GM18870 (cell line): ENCODE measurements at regions not wholly inside any gene's neighbourhood (a gene's known extent, or its start where the extent isn't known, plus 50 kb on each side); places are given as distances from the start of the nearest gene placed in this dataset.
"Not testable (repeated sequence)": the region's sequence is repeated elsewhere in the genome, so short reads cannot be mapped to it uniquely, and the experiment has no call there.

Experiments
- ATAC-seq: cut with Tn5 transposase; IDR thresholded peaks from one replicate; pipeline ENCODE4 v1.9.1; 2021; ENCODE audit warnings: moderate library complexity; ENCODE audit not compliant: unreplicated experiment

DNA sequence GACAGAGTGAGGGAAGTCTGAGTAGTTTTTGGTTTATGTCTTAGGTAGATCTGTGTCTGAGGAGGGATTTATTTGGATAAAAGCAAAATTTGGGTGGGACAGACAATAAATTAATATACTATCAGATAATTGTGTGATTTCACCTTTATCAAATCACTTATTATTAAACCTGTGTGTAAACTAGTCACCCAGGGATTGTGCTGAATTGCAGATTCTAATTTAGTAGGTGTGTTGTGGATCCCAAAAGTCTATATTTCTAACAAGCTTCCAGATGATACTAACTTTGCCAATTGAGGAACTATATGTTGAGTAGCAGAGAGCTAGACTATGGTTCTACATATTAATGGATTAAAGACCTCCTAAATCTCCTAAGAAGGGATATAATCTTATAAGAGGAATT, 978.5 kb upstream of the FBXO33 start:
- ATAC-seq = no peak

DNA sequence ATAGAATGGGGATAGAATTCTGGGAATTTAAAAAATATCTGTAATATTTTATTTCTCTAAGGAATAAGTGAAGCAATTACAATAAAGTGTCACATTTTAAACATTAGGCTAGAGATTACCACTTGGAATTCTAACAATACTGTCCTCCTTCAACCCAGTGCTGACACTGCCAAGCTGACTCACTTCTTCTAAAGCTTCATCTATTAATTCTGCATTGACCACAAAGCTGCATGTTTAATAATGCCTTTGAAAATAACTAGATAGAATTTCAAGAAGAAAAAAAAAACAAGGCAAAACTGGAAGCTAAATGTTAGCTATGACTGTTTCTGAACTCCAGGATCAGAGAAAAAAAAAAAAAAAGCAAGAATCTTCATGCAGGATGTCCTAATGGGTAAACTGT, 970.7 kb upstream of the FBXO33 start:
- ATAC-seq = no peak

DNA sequence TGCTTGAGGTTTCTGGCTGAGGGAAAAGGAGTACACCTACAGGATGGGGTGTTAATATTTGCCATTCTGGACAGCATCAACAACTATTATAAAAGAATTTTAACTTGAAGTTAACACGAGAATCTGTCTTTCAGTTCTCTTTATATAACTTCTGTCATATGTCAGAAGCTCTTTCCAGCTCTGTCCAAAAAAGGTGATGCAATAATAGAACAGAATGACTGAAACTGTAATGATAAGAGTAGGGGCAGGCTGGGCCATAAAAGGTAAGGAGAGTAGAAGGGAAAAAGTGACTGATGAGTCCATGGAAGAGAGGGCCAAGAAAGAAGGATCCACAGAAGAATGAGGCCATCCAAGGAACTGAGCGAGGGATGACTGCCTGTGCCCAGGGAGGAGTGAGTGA, 966.7 kb upstream of the FBXO33 start:
- no peak for ATAC-seq

DNA sequence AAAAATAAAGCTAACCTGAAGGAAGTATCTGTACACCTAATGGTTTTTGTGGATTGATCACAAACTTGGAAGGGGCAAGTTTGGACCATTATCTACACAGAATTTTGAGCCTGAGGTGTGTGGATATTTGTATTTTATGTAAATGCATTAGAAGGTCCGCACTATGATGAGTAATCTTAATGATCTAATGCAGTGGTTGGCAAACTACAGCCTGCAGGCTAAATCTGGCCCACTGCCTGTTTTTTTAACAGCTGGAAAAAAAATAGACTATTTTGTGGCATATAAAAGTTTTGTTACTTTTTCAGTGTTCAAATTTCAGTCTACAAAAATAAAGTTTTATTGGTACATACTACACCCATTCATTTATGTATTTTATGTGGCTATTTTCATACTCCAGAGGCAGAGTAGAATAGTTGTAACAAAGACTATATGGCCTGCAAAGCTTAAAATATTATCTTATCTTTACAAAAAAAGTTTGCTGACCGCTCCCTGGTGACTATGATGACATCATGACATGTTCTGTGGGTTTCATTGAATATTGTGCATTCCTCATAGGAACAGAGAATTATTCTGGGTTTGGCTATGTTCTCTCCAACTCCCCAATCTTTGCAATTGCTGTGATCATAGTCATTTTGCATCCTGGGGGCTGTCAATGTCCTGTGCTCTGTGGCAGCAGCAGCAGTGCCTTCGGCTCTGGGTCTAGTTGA, 962.6 kb upstream of the FBXO33 start:
- no peak for ATAC-seq

DNA sequence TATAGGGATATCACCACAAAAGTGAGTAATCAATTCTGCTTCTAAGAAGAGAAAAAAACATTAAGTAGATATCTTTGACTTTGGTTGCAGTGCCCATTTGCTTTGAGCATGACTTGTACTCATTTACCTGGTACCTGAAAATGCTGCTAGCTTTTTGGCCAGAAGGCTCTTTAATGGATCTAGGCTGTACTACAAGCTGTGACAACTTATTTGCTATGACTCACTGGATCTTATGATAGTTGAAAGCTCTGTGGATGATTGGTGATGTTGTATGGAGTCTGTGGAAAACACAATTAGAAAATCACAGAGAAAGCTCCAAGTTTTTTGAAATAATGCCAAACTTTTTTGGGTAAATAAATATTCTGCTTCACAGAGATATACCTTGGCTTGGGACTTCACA, 960.9 kb upstream of the FBXO33 start:
- no peak for ATAC-seq

DNA sequence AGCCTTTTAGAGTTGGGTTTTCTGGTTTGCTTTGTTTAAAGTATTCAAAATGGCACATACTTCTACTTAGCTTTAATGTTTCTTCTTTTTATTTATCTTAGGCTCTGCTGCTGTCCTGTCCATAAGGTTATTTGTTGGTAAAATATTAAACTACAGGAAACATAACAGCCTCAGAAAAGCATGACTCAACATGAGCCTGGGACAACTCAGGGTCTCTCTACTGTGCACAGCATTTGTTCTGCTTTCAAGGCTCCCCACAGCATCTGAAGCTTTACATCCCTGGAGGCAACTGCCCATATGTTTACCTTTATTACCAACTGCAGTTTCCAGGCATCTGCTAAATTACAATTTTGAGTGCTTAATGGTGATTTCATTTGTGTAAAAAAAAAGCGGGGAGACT, 954.2 kb upstream of the FBXO33 start:
- ATAC-seq = peak; percentile 54

DNA sequence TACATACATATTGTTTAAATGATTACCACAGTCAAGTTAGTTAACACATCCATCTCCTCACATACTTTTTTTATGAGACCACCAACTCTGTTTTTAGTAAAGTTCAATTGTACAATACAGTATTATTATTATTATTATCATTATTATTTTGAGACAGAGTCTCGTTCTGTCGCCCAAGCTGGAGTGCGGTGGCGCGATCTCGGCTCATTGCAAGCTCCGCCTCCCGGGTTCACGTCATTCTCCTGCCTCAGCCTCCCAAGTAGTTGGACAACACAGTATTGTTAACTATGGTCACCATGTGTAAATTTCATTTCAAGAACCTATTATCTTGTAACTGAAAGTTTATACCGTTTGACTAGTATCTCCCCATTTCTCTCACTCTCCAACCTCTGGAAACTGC, 942.0 kb upstream of the FBXO33 start:
- no peak for ATAC-seq

DNA sequence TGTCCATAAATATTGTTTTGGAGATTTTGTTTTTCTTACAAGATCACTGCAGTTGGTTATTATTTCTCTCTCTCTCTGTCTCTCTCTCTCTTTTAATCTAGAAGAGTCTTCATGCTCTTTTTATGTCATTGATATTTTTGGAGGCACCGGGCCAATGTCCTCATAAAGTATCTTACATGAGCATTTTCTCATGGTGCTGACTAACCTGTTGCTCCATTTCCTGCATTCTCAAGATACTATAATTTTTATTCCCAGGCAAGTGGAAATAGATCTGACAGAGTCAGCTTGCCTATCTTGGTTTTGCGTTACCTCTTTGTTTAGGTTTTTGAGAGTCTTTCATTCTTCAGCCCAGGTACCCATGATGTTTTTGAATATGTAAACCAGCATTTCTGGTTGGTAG, 938.8 kb upstream of the FBXO33 start:
- no peak for ATAC-seq

DNA sequence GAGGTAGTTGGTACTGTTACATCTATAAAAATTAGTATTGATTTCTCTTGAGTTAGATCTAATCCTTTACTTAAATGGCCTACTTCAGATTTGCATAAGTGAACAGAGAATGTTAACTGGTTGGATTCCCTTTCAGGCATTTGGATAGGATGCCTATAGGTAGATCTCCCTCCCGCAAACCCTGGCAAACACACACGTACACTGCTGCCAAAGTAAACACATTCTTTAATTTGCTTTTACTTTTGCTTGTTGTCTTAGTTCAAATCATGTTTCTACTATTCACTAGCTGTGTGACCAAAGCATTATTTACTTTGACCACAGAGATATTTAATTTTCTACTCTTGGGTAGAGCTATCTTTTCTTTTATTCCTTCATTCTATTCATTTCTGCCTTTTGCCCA, 936.1 kb upstream of the FBXO33 start:
- ATAC-seq = no peak

DNA sequence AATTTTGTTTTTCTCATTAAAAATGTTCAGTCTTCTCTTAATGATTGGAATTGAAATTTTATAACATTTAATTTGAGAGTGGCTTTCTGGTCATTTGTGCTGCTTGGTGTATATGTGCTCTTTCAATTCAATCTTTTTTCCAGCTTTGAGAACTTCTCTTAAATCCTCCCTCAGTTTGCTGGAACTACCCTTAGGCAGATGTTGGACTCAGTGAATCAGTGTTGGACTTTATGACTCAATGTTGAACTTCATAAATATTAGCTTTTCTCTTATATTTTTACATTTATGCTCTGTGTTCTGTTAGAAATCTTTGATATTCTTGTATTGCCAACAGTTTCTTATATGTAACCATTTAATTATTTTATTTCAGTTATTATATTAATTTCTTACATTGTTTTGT, 935.5 kb upstream of the FBXO33 start:
- ATAC-seq = no peak

DNA sequence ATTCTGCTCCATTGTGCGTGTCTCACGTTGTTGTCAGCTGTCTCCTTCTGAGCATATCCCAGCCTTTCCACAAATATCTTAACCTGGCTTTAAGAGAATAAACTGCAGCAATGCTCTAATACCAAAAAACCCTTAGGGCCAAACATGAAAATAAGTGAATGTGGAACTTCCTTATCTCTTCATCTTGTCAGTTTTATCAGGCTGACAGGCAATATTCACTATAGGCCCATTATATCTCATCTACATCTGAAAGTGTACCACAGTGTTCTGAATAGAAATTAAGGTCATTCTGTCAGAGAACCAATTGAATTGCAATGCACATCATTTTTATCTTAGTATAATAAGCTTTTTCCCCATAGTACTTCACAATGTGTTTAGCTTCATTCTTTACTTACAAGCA, 933.1 kb upstream of the FBXO33 start:
- ATAC-seq = no peak

DNA sequence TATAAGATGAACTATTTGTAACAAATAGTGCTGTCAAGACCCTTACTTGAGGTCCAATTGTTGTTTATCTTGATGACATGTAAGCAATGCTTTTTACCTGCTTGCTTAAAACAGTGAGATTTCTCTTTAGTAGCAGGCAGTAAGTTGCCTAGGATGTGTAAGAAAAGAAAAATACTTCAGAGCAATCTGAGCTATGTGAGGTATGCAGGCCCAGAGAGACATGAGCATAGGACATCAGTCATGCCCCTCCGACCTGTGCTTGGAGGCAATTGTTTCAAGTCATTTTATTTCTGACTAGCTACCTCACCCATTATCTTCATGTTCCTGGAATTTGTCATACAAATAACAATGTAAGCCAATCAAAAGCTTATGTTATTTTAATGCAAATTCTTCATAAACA, 930.6 kb upstream of the FBXO33 start:
- ATAC-seq = no peak

DNA sequence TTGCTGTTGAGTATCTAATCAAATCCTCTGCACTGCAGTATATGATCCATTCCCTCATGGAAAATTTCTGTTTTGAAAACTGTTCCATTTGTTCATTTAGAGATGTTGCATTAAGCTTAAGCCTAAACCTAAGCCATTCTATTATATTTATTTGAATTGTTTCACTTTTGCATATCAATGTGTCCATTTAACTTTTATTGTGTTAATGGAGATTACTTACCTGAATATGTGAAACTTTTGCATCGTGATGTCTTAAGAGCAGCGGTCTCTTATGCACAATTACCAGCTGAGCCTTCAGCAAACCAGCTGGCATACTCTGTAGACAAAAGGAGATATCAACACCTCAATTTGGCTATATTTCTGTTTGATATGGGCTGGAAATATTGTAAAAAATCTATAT, 922.5 kb upstream of the FBXO33 start:
- no peak for ATAC-seq

DNA sequence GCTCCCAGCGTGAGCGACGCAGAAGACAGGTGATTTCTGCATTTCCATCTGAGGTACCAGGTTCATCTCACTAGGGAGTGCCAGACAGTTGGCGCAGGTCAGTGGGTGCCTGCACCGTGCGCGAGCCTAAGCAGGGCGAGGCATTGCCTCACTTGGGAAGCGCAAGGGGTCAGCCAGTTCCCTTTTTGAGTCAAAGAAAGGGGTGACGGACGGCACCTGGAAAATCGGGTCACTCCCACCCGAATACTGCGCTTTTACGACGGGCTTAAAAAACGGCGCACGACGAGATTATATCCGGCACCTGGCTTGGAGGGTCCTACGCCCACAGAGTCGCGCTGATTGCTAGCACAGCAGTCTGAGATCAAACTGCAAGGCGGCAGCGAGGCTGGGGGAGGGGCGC, 915.9 kb upstream of the FBXO33 start:
- not testable (repeated sequence) for ATAC-seq

DNA sequence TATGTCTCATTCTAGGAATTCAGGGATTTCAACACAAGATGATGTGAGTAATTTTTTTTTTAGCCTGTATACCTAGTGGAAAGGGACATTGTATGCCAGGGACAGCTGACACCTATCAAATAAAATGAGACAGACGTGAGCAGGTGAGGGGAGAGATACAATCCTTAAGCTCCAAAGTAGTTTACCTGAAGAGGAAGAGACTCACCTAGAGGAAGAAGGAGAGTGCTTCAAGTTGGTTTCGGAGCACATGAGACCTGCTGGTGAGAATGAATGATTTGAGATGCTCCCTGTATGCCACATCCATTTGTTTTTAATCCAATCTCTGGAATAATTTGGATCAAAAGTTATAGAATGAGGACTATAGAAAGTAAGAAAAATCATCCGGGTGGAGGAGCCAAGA, 915.4 kb upstream of the FBXO33 start:
- ATAC-seq = no peak

DNA sequence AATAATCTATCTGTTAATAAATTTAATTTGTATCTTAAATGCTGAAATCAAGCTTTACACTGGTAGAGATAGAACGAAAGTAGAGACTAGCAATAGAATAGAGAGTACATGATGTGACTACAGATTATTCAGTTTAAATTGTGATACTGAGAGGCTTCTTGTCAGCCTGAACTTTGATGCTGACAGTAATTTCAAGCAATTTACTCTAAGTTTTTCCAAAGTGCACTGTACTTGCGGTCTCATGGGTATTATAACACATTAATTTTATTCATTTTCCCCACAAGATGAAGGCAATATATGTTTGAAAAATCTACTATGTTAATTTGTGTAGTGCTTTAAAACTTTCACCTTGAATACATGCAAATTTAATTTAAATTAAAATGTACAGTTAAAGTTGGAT, 914.0 kb upstream of the FBXO33 start:
- ATAC-seq = no peak

DNA sequence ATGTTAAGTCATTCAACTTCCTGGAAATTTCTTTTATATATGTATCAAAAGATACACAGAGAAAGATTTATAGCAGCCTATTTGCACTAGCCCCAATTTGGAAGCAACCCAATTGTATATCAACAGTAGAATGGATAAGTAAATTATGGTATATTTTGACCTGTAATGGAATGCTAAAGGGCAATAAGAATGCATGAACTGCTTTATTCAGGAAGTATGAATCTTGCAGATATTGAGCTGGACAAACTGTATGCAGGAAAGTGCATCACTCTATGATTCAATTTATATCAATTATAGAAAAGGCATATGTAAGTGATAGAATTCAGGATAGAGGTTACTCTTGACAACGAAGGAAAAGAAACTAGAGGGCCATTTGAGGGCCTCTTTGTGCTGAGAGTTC, 913.1 kb upstream of the FBXO33 start:
- ATAC-seq = no peak

DNA sequence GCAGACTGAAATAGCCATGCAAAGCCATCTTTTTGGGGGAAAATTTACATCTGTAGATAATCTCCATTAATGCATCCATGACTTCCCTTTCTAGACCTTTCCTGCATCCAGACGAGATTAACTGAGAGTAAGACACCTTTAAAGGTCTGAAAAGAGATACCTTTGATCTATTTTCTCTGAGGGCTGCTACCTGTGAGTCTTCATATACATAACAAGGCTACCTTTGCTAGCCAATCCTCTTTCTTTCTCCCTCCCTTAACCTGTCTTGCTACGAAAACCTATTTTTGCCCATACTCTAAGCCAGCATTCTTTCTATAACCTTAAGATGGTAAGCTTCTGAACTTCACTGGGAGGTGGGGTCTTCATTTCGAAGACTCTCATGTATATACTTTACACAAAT, 908.5 kb upstream of the FBXO33 start:
- no peak for ATAC-seq

DNA sequence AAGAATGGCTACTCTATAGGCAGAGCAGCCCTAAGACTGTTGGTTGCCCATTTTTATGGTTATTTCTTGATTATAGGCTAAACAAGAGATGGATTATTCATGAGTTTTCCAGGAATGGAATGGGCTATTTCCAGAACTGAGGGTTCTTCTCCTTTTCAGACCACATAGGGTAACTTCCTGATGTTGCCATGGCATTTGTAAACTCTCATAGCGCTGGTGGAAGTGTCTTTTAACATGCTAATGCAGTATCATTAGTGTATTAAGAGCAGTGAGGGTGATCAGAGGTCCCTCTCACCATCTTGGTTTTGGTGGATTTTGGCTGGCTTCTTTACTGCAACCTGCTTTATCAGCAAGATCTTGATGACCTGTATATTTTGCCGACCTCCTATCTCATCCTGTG, 904.6 kb upstream of the FBXO33 start:
- ATAC-seq = no peak

DNA sequence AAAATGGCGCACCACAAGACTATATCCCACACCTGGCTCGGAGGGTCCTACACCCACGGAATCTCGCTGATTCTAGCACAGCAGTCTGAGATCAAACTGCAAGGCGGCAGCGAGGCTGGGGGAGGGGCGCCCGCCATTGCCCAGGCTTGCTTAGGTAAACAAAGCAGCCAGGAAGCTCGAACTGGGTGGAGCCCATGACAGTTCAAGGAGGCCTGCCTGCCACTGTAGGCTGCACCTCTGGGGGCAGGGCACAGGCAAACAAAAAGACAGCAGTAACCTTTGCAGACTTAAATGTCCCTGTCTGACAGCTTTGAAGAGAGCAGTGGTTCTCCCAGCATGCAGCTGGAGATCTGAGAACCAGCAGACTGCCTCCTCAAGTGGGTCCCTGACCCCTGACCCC, 894.3 kb upstream of the FBXO33 start:
- ATAC-seq = not testable (repeated sequence)

DNA sequence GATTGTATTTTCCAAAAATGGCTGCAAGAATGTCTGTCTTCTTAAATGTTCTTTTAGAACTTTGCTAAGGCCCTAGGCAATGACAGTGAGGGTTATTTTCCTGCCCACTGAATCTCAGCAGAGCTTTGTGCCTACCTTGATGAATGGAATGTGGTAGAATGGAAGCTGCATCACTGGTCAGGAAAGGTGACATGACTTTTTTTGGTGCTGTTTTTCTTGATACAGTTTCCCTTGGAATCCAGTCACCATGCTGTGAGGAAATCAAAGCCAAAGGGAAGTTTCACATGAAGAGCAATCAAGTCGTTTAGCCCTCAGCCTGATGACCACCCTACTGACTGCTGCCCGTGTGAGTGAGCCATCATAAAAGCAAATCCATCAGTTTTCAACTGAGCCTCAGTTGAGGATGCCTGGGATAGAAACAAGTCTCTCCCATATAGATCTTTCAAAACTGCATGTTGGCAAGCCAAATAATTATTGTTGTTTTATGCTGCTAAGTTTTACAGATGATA, 886.0 kb upstream of the FBXO33 start:
- ATAC-seq = no peak

DNA sequence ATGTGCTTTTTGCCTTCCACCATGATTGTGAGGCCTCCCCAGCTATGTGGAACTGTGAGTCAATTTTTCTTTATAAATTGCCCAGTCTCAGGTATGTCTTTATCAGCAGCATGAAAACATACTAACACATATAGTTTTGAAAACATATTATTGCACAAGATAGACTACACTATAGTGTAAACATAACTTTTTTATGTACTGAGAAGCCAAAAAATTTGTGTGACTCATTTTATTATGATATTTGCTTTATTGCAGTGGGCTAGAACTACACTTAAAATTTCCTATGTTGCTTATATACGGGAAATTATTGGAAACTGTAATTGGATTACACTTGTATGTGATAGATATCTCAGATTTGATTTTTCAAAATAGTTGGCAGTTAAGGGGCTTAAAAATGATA, 885.5 kb upstream of the FBXO33 start:
- ATAC-seq = no peak

DNA sequence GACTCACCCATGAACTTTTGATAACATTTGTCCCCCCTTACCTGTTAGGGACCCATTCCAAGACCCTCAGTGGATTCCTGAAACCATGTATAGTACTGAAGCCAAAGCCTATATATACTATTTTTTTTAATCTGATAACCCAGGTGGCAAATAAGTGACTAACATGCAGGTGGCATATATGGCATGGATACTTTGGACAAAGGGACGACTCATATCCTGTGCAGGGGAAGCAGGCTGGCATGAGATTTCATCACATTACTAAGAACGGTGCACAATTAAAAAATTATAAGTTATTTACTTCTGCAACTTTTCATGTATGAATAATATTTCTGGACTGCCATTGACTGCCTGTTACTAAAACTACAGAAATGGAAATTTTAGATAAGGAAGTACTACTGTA, 880.1 kb upstream of the FBXO33 start:
- no peak for ATAC-seq
